ENCODE measurements at regions not wholly inside any gene's neighbourhood (a gene's known extent, or its start where the extent isn't known, plus 50 kb on each side); places are given as distances from the start of the nearest gene placed in this dataset.

DNA sequence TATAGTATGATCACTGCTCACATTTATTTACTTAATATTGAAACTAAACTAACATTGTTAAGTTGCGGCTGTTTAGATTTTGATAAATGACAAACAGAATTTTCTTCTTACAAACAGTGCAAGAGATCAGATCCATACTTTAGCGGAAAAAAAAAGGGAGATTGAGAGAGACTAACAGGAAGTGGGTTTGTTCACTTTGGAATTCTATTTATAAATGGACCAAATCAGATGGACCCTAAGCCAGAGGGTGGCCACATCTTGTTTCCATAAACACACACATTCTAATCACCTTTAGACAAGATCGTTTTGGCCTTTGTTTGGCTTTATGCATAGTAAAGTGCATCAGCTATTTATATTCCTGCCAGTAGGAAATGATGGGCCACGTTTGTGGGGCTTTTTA is 381.4 kb upstream of the CD180 start:
- TF ChIP-seq, protein P1, sequence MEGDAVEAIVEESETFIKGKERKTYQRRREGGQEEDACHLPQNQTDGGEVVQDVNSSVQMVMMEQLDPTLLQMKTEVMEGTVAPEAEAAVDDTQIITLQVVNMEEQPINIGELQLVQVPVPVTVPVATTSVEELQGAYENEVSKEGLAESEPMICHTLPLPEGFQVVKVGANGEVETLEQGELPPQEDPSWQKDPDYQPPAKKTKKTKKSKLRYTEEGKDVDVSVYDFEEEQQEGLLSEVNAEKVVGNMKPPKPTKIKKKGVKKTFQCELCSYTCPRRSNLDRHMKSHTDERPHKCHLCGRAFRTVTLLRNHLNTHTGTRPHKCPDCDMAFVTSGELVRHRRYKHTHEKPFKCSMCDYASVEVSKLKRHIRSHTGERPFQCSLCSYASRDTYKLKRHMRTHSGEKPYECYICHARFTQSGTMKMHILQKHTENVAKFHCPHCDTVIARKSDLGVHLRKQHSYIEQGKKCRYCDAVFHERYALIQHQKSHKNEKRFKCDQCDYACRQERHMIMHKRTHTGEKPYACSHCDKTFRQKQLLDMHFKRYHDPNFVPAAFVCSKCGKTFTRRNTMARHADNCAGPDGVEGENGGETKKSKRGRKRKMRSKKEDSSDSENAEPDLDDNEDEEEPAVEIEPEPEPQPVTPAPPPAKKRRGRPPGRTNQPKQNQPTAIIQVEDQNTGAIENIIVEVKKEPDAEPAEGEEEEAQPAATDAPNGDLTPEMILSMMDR (IDR thresholded peaks at IDR 0.05) = no peak
- TF ChIP-seq EZH2 (IDR thresholded peaks at IDR 0.05; ENCODE audit: borderline replicate concordance, insufficient read depth, low read depth, low read length, poor library complexity, severe bottlenecking) = no peak

Measured in B cell (primary cell).